ENCODE measurements at regions not wholly inside any gene's neighbourhood (a gene's known extent, or its start where the extent isn't known, plus 50 kb on each side); places are given as distances from the start of the nearest gene placed in this dataset.

DNA sequence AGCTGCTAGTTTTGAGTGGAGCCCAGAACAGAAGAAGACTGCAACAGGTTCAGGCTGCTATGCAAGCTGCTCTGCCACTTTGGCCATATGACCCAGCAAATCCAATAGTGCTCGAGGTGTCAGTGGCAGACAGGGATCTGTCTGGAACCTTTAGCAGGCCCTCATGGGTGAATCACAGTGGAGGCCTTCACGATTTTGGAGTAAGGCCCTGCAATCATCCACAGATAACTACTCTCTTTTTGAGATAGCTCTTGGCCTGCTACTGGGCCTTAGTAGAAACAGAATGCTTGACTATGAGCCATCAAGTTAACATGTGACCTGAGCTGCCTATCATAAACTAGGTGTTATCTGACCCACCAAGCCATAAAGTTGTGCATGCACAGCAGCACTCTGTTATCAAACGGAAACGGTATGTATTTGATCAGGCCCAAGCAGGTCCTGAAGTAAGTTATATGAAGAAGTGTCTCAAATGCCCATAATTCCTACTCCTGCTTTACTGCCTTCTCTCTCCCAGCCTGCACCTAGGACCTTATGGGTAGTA, 116.9 kb upstream of the CCDC196 start:
- TF ChIP-seq, protein P1, sequence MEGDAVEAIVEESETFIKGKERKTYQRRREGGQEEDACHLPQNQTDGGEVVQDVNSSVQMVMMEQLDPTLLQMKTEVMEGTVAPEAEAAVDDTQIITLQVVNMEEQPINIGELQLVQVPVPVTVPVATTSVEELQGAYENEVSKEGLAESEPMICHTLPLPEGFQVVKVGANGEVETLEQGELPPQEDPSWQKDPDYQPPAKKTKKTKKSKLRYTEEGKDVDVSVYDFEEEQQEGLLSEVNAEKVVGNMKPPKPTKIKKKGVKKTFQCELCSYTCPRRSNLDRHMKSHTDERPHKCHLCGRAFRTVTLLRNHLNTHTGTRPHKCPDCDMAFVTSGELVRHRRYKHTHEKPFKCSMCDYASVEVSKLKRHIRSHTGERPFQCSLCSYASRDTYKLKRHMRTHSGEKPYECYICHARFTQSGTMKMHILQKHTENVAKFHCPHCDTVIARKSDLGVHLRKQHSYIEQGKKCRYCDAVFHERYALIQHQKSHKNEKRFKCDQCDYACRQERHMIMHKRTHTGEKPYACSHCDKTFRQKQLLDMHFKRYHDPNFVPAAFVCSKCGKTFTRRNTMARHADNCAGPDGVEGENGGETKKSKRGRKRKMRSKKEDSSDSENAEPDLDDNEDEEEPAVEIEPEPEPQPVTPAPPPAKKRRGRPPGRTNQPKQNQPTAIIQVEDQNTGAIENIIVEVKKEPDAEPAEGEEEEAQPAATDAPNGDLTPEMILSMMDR (conservative IDR thresholded peaks at IDR 0.05) = no peak

DNA sequence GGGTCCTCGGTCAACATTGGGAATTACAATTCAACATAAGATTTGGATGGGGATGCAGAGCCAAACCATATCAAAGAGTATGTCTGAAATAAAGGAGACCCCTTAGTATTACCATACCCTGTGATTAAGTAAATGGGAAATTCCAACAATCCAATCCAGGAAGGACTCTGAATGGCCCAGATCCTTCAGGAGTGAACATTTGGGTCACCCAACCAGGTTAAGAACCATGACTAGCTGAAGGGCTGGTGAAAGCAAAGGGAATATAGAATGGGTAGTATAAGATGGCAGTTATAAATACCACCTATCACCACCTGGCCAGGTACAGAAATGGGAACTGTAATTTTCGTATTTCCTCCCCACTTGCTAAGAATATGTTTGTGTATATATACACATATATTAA, 114.4 kb upstream of the CCDC196 start:
- TF ChIP-seq, protein P1 (conservative IDR thresholded peaks at IDR 0.05) = no peak

More for the DNA sequence above, 116.9 kb upstream of the CCDC196 start:
- H3K27ac ChIP-seq = no peak overlapping the region

DNA sequence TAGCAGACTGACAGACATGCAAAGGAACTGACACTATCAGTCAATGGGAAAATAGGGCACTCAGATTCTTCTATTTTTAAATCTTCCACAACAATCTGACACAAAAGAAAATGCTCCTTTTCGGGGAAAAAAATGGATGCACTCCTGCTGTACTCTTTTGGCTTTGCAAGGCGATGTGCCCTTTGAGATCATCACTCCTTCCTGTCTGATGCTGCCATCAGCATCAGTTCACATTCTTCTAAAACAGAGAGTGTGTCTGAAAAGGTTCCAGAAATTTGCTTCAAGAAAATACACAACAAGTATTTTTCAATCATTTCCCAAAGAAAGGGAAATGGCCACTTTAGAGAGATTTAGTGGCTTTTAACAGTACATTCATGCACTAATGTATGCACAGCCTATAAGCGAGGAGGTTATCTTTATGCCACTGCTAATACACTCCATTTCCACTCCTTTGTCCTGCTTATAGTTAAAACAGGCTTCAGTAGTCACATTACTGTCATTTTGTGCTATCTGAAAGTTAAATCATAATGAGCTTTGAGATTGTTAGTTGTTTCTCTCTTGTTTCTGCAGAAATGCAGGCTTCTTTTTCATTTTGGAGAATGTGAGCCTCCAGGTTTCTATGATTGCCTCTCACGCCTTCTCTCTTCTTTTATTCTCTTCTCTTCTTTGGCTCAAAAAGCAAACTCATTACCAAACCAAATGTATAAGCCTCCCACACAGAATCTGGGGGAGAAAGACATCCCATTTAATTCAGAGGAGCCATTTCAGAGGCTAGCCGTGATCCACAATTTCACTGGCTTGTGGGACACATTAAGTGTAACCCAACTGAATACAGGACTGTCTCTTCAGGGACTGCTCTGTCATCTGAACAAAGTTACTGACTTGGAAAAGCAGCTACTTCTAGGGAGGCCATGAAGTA, 110.9 kb upstream of the CCDC196 start:
- TF ChIP-seq, protein P1 (conservative IDR thresholded peaks at IDR 0.05) = no peak
- no peak overlapping the region for H3K27ac ChIP-seq

More for the DNA sequence above, 114.4 kb upstream of the CCDC196 start:
- no peak overlapping the region for H3K27ac ChIP-seq

DNA sequence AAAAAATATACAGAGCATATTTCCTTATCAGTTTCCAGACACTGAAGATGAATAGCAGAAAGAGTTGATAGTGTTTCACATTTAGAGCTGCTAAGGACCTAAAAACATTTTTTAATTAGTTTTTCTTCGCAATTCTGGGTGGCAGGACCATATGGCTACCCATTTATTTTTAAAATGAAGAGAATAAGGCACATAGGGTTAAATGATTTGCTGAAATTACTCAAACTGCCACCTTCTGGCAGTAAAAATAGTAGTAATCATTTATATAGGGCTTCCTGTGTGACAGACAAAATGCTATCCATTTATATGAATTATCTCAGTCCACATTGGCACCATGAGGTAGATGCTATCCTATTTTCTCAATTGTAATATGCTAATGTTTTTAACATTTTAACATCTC, 108.6 kb upstream of the CCDC196 start:
- TF ChIP-seq, protein P1 (conservative IDR thresholded peaks at IDR 0.05) = no peak
- no peak overlapping the region for H3K27ac ChIP-seq

DNA sequence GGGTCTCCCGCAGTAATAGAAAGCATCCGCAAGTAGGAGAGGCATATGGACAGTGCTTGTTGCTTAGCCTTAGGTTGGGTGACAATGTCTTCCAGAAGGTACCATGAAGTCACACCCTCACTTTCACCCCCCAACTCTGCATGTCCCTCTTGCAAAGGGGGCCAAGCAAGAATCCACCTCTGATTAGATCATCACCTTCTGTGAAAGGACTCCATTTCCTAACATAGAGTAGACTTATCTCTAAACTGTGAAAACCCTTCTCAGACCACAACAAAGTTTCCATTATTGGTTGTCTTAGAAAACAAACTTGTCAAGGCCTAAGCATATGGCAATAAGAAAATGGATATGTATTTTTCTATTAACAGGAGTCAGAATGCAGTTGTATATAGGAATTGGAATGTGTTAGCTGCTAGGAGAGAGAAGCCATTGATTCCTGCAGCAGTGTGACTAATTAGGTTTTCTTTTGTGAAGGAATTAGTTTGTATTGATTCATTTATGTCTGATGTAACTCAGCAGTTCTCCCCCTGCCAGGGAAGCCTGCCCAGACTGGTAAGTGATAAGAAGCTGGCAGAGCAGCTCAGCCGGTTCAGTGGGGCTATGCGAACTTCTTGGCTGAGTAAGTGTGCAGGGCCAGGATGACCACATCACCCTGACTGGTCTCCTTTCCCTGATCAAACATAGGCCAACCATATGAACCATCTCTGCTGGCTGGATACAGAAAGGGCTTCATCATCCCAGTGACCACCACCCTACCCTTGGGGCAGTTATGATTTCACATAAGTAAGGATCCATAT, 107.3 kb upstream of the CCDC196 start:
- TF ChIP-seq, protein P1 (conservative IDR thresholded peaks at IDR 0.05) = no peak
- H3K27ac ChIP-seq = peak overlapping the region; percentile 55

DNA sequence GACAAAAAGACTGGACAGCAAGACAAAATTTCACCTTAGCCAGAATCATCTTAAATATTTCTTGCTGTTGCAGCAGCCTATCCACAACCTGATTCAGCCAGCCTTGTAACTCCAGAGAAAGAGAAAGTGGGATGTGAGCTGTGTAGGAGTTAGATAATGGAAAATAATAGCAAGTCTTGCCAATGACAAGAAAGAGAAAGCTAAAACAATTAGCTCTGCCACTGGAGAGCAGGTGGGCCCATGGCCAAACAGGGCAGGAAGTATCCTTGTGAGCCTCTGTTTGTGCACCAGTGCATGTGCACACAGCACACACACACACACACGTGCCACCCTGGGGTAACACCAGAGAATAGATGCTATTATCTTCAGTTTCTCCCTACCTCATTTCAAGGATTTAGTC, 106.0 kb upstream of the CCDC196 start:
- TF ChIP-seq, protein P1 (conservative IDR thresholded peaks at IDR 0.05) = no peak
- peak overlapping the region; percentile 55 for H3K27ac ChIP-seq

DNA sequence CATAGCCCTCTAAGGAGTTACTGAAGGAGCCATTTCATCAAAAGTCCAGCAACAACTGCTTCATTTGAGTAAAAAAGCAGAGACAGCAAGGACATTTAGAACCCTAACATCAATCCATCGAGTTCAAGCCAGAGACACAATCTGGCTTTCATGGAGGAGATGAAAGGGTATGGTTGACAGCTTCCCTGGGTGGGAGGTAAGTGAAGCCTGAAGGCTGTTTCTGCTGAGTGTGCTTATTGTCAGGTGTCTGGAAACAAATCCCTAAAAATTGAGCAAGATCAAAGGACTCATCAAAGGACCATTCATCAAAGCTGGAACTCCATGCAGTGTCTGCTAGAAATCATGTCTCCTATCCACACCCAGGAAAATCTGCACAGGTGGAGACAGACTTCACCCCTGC, 104.4 kb upstream of the CCDC196 start:
- TF ChIP-seq, protein P1 (conservative IDR thresholded peaks at IDR 0.05) = no peak
- H3K27ac ChIP-seq = no peak overlapping the region
